ENCODE measurements at regions not wholly inside any gene's neighbourhood (a gene's known extent, or its start where the extent isn't known, plus 50 kb on each side); places are given as distances from the start of the nearest gene placed in this dataset.

DNA sequence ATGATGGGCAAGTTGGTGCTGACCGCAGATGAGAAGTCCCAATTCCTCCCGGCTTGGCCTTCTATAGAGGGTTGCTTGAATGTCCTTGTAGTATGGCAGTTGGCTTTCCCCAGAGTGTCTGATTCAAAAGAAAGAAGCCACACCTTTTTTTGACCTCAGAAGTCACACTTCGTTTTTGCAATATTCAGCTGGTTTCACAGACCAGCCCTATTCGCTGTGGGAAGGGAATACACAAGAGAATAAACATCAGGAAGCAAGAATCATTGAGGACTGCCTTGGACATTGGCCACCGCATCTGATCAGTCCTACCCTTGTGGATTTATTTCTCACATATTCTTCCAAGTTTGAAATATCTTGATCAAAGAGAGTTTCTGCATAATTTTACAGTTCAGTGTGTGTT is 228.6 kb upstream of the SUCLG2 start:
- DNase-seq (ENCODE audit: low read depth in 2 of 2) = no peak

- DNase-seq (ENCODE audit: low read depth in 2 of 2) = no peak
Observed at GRCh38 chr3:67876261-67876660, 221.8 kb upstream of the SUCLG2 start.

GRCh38 chr3:67875858-67876257 is 221.4 kb upstream of the SUCLG2 start:
- no peak for DNase-seq (ENCODE audit: low read depth in 2 of 2)

DNA sequence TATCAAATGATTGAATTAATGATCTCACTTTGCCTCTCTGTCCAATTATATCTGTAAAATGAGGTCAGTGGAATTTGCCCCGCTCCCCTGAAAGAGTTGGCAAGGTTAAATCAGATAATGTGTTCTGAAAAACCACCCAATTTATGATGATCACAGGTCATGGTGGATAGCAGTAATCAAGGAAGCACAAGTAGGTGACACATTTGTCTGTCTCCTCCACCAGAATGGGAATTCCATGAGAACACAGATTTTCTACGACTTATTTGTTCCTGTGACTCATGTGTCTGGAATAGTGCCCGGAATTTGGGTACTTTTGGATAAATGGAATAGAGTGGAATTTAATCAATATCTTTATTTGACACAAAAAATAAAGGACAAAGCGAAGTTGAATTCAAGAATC is 220.9 kb upstream of the SUCLG2 start:
- DNase-seq (ENCODE audit: low read depth in 2 of 2) = no peak

- no peak for DNase-seq (ENCODE audit: low read depth in 2 of 2)
Observed at GRCh38 chr3:67870477-67870876, 216.1 kb upstream of the SUCLG2 start.

- no peak for DNase-seq (ENCODE audit: low read depth in 2 of 2)
Observed at GRCh38 chr3:67866571-67866970, 212.2 kb upstream of the SUCLG2 start.

DNA sequence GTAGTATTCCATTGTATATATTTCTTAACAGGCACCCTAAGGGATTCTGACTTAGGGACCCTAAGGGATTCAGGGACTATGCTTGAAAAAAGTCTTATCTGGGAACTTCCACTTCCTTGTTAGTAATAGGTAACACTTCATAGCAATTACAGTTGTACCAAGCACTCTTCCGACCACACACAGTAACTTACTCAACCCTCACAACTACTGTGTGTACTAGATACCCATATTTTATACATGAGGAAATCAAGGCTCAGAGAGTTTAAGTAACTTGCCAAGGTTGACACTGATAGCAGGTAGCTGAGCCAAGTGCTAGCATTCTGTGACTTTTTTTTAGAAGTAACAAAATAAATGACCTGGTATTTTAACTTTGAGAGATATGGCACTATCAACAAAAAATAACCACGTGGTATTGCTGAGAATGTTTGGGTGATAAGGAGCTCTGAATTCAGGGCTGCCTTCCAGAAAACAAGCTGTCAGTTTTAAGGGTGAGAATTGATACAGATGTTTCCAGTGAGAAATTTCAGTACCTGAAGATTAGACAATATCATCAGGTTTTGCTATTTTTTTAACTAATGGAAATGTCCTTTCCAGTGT is 210.3 kb upstream of the SUCLG2 start:
- no peak for DNase-seq (ENCODE audit: low read depth in 2 of 2)

DNA sequence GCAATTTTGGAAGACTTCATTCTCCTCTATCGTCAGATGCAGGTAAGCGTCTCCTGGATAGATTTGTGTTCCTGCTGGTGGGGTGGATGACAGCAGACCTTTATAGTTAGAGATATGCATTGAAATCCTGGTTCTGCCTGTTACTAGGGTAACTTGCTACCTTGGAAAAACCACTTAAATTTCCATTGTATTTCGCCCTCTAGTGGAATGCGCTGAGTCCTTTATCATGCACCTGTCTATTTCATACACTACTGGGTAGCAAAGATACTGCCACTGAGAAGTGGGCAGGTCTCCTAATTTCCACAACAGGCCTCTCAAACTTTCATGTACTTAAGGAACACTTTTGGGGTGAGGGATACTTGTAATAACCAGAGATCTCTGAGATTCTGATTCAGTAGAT is 209.5 kb upstream of the SUCLG2 start:
- DNase-seq (ENCODE audit: low read depth in 2 of 2) = no peak

- DNase-seq (ENCODE audit: low read depth in 2 of 2) = no peak
Observed at GRCh38 chr3:67860429-67860828, 206.0 kb upstream of the SUCLG2 start.

DNA sequence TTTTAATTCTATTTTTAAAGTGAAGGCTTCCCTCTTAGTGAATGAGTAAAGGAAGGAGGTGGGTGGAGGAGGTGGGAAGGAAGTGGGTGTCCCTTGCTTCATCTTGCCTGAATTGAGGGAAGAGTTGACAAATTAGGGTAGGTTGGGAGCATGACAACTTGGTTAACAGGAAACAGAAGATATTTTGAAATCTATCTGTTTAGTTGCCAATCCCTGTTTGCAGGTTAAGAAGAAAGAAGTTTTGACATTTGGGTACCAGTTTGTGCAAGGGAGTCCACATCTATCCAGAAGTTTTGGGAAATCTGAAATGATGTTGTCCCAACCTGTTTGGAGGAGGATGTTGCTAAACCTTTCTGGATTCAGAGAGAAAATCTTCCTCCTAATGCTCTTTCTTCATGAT is 204.1 kb upstream of the SUCLG2 start:
- DNase-seq (ENCODE audit: low read depth in 2 of 2) = no peak

DNA sequence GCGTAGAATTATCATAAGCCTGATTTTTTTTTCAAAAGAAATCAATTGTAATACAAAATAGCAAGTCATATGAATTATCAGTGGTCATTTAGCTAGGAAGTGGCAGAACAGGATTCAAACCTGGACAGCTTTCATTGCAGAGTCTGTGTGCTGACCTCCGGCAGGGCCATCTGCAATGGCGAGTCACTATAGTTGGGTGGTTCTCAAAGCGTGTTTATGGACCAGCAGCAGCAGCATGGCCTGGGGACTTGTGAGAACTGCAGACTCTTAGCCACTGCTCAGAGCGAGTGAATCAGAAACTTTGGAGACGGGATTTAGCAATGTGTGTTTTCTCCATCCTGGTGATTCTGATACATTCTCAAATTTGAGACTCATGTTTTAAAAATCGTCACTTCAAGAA is 202.3 kb upstream of the SUCLG2 start:
- no peak for DNase-seq (ENCODE audit: low read depth in 2 of 2)

DNA sequence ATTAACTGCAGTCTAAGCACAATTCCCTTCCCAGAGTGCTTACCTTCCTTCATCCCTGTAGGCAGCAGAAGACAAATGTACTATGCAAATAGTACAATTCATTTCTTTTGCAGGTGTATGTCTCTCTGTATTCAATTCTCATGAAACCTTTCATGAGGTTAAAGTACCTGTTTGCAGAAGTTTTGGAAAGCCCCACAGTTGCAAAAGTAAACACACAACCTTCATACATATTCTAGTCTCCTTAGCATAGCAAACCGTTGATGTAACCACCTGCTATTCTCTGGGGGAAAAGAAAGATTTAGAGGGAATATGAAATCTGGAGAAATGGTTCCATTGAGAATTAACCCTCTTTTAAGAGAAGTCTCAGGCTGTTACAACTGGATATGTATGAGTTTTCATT is 200.3 kb upstream of the SUCLG2 start:
- no peak for DNase-seq (ENCODE audit: low read depth in 2 of 2)

- DNase-seq (ENCODE audit: low read depth in 2 of 2) = no peak
Observed at GRCh38 chr3:67853520-67853919, 199.1 kb upstream of the SUCLG2 start.

DNA sequence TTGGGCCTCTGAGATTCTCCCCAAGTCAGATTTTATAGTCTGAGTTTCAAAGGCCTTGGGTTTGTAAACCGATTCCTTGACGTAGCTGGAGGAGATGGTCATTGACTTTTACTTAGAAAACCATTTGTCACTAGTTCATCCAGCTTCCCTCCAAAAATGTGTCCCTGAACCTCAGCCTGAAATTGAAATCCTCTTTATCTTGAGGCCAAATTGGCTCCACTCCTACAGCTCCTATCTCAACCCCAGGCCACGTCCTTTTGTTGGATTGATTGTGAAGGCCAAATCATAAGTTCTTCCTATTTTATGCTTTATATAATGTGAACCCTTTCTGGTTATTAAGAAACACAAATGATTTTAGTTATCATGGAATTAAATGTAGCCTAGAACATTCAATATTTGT is 193.9 kb upstream of the SUCLG2 start:
- no peak for DNase-seq (ENCODE audit: low read depth in 2 of 2)

DNA sequence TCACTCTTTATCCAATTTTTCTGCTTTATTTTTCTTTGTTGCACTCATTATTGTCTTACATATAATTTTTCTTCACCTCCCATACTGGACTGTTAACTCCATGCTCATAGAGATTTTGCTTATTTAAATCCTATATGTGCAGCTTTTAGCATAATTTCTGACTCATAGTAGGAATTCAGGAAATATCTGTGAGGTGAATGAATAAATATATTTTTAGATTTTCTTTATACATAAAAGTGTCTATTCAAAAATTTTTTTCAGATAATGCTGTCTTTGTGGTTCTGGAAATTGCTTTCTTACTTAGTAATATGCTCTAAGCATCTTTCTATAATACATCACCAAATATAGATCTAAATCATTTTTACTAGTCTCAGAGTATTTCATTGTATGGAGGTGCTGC is 191.8 kb upstream of the SUCLG2 start:
- no peak for DNase-seq (ENCODE audit: low read depth in 2 of 2)

- no peak for DNase-seq (ENCODE audit: low read depth in 2 of 2)
Observed at GRCh38 chr3:67832817-67833216, 178.4 kb upstream of the SUCLG2 start.

- DNase-seq (ENCODE audit: low read depth in 2 of 2) = no peak
Observed at GRCh38 chr3:67831262-67831661, 176.8 kb upstream of the SUCLG2 start.

GRCh38 chr3:67828486-67829010 is 174.1 kb upstream of the SUCLG2 start:
- no peak for DNase-seq (ENCODE audit: low read depth in 2 of 2)

- no peak for DNase-seq (ENCODE audit: low read depth in 2 of 2)
Observed at GRCh38 chr3:67821135-67821534, 166.7 kb upstream of the SUCLG2 start.

DNA sequence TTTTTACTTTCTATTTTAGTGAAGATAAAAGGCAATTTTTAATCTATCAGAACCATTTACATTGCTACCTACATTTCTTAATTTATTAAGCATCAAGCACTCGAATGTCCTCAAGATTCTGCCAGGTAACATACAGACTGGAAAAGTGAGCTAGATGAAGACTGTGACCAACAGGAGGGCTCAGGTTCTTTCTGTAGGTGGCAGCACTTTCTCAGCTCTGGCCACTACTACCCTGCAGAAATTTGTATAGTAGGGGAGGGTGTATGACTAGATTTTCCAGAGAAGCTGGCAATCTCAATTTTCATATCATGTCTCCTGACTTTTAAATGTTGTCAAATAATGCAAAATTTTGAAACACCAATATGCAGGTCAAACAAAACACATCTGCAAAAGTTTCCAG is 165.0 kb upstream of the SUCLG2 start:
- DNase-seq (ENCODE audit: low read depth in 2 of 2) = no peak

DNA sequence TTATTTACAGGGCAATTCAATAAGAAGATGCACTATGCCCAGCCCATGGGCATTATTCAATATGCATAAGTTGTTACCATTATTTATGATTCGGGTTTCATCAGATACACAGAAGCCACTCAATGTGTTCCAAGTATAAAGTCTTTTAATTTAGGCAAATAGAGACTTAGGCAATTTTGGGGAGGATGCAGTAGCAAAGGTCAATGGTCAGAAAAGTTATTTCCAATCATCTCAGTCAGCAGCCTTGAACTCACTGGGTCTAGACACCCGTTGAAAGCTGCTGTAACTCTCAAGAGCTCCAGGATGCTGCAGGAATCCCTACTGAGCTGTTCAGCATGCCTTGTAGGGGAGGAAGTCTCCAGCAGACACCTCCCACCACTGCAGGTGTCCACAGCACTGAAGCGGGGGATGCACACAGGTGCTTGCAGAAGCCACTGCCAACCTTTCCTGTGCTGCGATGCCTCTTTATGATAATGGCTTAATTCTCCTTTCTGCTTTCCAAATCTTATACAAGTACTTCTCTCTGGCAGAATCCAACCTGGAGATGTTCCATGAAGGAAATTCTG is 155.0 kb upstream of the SUCLG2 start:
- DNase-seq (ENCODE audit: low read depth in 2 of 2) = no peak

DNA sequence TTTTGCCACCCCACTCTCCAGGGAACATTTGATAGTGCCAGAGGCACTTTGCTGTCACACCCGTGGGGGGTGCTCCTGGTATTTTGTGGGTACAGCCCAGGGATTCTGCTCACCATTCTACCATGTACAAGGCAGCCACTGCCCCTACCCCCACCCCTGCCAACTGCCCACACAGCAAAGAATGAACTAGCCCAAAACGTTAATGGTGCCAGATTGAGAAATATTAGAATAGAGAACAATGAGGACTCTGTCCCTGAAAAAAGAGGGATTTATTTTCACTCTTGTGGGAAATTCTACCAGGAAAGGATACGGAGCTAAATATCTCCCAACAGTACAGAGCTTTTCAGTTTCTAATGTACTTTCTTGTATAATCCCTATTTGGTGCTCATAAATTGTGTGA is 154.5 kb upstream of the SUCLG2 start:
- DNase-seq (ENCODE audit: low read depth in 2 of 2) = no peak

GRCh38 chr3:67804578-67804977 is 150.2 kb upstream of the SUCLG2 start:
- DNase-seq (ENCODE audit: low read depth in 2 of 2) = no peak

GRCh38 chr3:67804089-67804488 is 149.7 kb upstream of the SUCLG2 start:
- DNase-seq (ENCODE audit: low read depth in 2 of 2) = no peak

Data from activated CD8-positive, alpha-beta memory T cell treated with anti-CD3 and anti-CD28 coated beads for 4 hours (primary cell).